ENCODE measurements at regions not wholly inside any gene's neighbourhood (a gene's known extent, or its start where the extent isn't known, plus 50 kb on each side); places are given as distances from the start of the nearest gene placed in this dataset.

GRCh38 chr2:234631646-234632514 lies 135.0 kb upstream of the ARL4C start:
- DNase-seq = no peak

GRCh38 chr2:234630801-234631261 lies 133.9 kb upstream of the ARL4C start:
- no peak for DNase-seq

GRCh38 chr2:234629596-234629995 lies 132.7 kb upstream of the ARL4C start:
- no peak for DNase-seq

GRCh38 chr2:234628953-234629352 lies 132.1 kb upstream of the ARL4C start:
- no peak for DNase-seq

- no peak for DNase-seq
Measured at GRCh38 chr2:234627308-234627707, 130.4 kb upstream of the ARL4C start.

GRCh38 chr2:234626566-234627130 lies 129.8 kb upstream of the ARL4C start:
- no peak for DNase-seq

- no peak for DNase-seq
Measured at GRCh38 chr2:234625626-234626250, 128.9 kb upstream of the ARL4C start.

- no peak for DNase-seq
Measured at GRCh38 chr2:234623521-234623991, 126.7 kb upstream of the ARL4C start.

- no peak for DNase-seq
Measured at GRCh38 chr2:234621120-234621519, 124.2 kb upstream of the ARL4C start.

- DNase-seq = no peak
Measured at GRCh38 chr2:234620018-234620417, 123.1 kb upstream of the ARL4C start.

- DNase-seq = no peak
Measured at GRCh38 chr2:234615643-234616356, 118.9 kb upstream of the ARL4C start.

- no peak for DNase-seq
Measured at GRCh38 chr2:234611209-234611608, 114.3 kb upstream of the ARL4C start.

GRCh38 chr2:234608946-234609345 lies 112.1 kb upstream of the ARL4C start:
- DNase-seq = no peak

- DNase-seq = no peak
Measured at GRCh38 chr2:234607691-234608090, 110.8 kb upstream of the ARL4C start.

GRCh38 chr2:234606896-234607295 lies 110.0 kb upstream of the ARL4C start:
- no peak for DNase-seq

- DNase-seq = no peak
Measured at GRCh38 chr2:234603619-234604018, 106.7 kb upstream of the ARL4C start.

- no peak for DNase-seq
Measured at GRCh38 chr2:234601213-234601612, 104.3 kb upstream of the ARL4C start.

- DNase-seq = no peak
Measured at GRCh38 chr2:234597576-234597861, 100.6 kb upstream of the ARL4C start.

GRCh38 chr2:234596696-234597575 lies 100.1 kb upstream of the ARL4C start:
- DNase-seq = no peak

GRCh38 chr2:234595829-234596228 lies 98.9 kb upstream of the ARL4C start:
- DNase-seq = no peak

- DNase-seq = no peak
Measured at GRCh38 chr2:234594715-234595114, 97.8 kb upstream of the ARL4C start.

GRCh38 chr2:234593636-234594035 lies 96.8 kb upstream of the ARL4C start:
- DNase-seq = no peak
